NCI-H1694 treated with DMSO at 0.1 percent for 48 hours (cell line): ENCODE measurements at regions not wholly inside any gene's neighbourhood (a gene's known extent, or its start where the extent isn't known, plus 50 kb on each side); places are given as distances from the start of the nearest gene placed in this dataset.
"Not testable (repeated sequence)": the region's sequence is repeated elsewhere in the genome, so short reads cannot be mapped to it uniquely, and the experiment has no call there.

Source experiments
- DNase-seq: peaks from one replicate; lab custom pipeline; 2025; lab: John Stamatoyannopoulos, UW

- no peak for DNase-seq
These were observed 109.2 kb downstream of the OSTF1 start for GRCh38 chr9:75197561-75197960.

- DNase-seq, result no peak
These were observed 110.1 kb downstream of the OSTF1 start for GRCh38 chr9:75198436-75198835.

GRCh38 chr9:75200892-75201470 is 112.7 kb downstream of the OSTF1 start:
- peak; percentile 5 for DNase-seq

- DNase-seq, result no peak
These were observed 113.3 kb downstream of the OSTF1 start for GRCh38 chr9:75201480-75202209.

- DNase-seq, result not testable (repeated sequence)
These were observed 119.7 kb downstream of the OSTF1 start for GRCh38 chr9:75207997-75208396.

- no peak for DNase-seq
These were observed 121.9 kb downstream of the OSTF1 start for GRCh38 chr9:75210215-75210614.

GRCh38 chr9:75213765-75214164 is 125.5 kb downstream of the OSTF1 start:
- DNase-seq, result no peak

- DNase-seq, result no peak
These were observed 138.3 kb downstream of the OSTF1 start for GRCh38 chr9:75226403-75227139.

GRCh38 chr9:75228893-75229292 is 140.6 kb downstream of the OSTF1 start:
- DNase-seq, result no peak

- DNase-seq, result no peak
These were observed 141.5 kb downstream of the OSTF1 start for GRCh38 chr9:75229605-75230332.

- no peak for DNase-seq
These were observed 142.2 kb downstream of the OSTF1 start for GRCh38 chr9:75230469-75230868.

- no peak for DNase-seq
These were observed 142.9 kb downstream of the OSTF1 start for GRCh38 chr9:75231167-75231566.

- DNase-seq, result no peak
These were observed 144.7 kb downstream of the OSTF1 start for GRCh38 chr9:75233011-75233410.

GRCh38 chr9:75235632-75236031 is 147.3 kb downstream of the OSTF1 start:
- no peak for DNase-seq

- peak; percentile 6 for DNase-seq
These were observed 150.1 kb downstream of the OSTF1 start for GRCh38 chr9:75238311-75238976.

- DNase-seq, result no peak
These were observed 150.9 kb downstream of the OSTF1 start for GRCh38 chr9:75239176-75239575.

GRCh38 chr9:75242426-75242825 is 154.1 kb downstream of the OSTF1 start:
- no peak for DNase-seq

GRCh38 chr9:75246949-75247348 is 158.6 kb downstream of the OSTF1 start:
- no peak for DNase-seq

GRCh38 chr9:75265525-75265972 is 177.2 kb downstream of the OSTF1 start:
- peak; percentile 5 for DNase-seq

- DNase-seq, result no peak
These were observed 180.9 kb downstream of the OSTF1 start for GRCh38 chr9:75269197-75269596.

- not testable (repeated sequence) for DNase-seq
These were observed 184.7 kb downstream of the OSTF1 start for GRCh38 chr9:75273055-75273454.

GRCh38 chr9:75274781-75275180 is 186.5 kb downstream of the OSTF1 start:
- no peak for DNase-seq
